ENCODE measurements at regions not wholly inside any gene's neighbourhood (a gene's known extent, or its start where the extent isn't known, plus 50 kb on each side); places are given as distances from the start of the nearest gene placed in this dataset.

DNA sequence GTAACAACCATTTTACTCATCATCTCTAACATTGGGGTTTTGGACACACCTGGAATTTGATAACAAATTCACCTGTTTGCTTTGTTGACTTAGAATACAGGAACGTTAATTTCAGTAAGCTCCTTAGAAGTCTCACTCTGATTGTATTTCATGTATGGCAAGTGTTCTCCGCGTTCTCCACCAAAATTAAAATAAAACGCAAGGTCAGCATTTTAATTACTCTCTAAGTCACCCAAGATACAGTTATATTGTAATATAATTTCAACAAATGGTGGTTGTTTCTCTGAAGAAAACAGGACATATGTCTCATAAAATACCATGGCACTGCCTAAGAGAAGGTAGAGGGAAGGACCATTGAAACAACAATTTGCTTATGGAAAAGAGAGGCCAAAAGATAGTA is 742.1 kb downstream of the LIG4 start:
- Histone ChIP-seq H3K27ac (ENCODE audit: low read depth, low read length) (no peak overlapping the region), H3K9ac (ENCODE audit: low read length) (no peak overlapping the region), H3K36me3 (ENCODE audit: control insufficient read depth in 1 of 2, insufficient read depth in 2 of 2, low read length in 2 of 2) (no peaks in the 10 kb centered on the region), H3K4me2 (ENCODE audit: low read length) (no peak overlapping the region), H3K27me3 (ENCODE audit: insufficient read depth, low read length) (no peaks in the 10 kb centered on the region), H4K20me1 (ENCODE audit: insufficient read depth) (no peaks in the 10 kb centered on the region), H3K4me1 (ENCODE audit: control insufficient read depth in 1 of 2, insufficient read depth in 2 of 2, low read length in 2 of 2) (no peaks in the 10 kb centered on the region), H2AFZ (ENCODE audit: low read depth, low read length, poor library complexity, severe bottlenecking) (no peak overlapping the region), H3K4me3 (replicated peaks in 1 of 2; ENCODE audit: low read depth in 1 of 2, low read length in 2 of 2) (no peak overlapping the region), H3K79me2 (ENCODE audit: insufficient read depth, low read length) (no peaks in the 10 kb centered on the region), H3K9me2 (ENCODE audit: insufficient read depth) (no peaks in the 10 kb centered on the region), H3K9me3 (ENCODE audit: control insufficient read depth in 1 of 2, insufficient read depth in 1 of 2, low read depth in 1 of 2, low read length in 2 of 2) (peaks cover 12 to 21% of the 10 kb centered on the region in 2 experiments; a peak in 2 of 4 replicates)
- DNase-seq (ENCODE audit: low read depth, low spot score) (no peak), ATAC-seq (no peak)
- intact Hi-C loops (cut with micrococcal nuclease) = no loop called here
- RAD21 ChIA-PET (ENCODE audit: low non-redundant PET in 1 of 2, low total read pairs in 2 of 2, uncharacterized antibody in 2 of 2, unreplicated experiment in 2 of 2) = no interaction called here
- POLR2A ChIA-PET = no interaction called here
- TF ChIP-seq SIN3A (IDR thresholded peaks at IDR 0.05; ENCODE audit: low read depth) (no peak), CEBPB (IDR thresholded peaks at IDR 0.05; ENCODE audit: low read depth) (no peak), SRF (IDR thresholded peaks at IDR 0.05; ENCODE audit: low read depth) (no peak), ELF1 (IDR thresholded peaks at IDR 0.05; ENCODE audit: borderline replicate concordance, low read depth) (no peak), EZH2phosphoT487 (IDR thresholded peaks at IDR 0.05; ENCODE audit: borderline replicate concordance) (no peak), SP1 (IDR thresholded peaks at IDR 0.05; ENCODE audit: low read depth) (no peak), POLR2A (IDR thresholded peaks at IDR 0.05; ENCODE audit: borderline replicate concordance, extremely low read depth, insufficient read depth, insufficient read length) (no peak), EGR1 (IDR thresholded peaks at IDR 0.05; ENCODE audit: low read depth) (no peak)
- CTCF ChIA-PET = no interaction called here
- no TSS peak for BruUV-seq (replicated peaks)

- Histone ChIP-seq H3K9ac (ENCODE audit: low read length) (no peak overlapping the region), H4K20me1 (ENCODE audit: insufficient read depth) (no peaks in the 10 kb centered on the region), H3K4me1 (ENCODE audit: control insufficient read depth in 1 of 2, insufficient read depth in 2 of 2, low read length in 2 of 2) (no peaks in the 10 kb centered on the region), H3K27me3 (ENCODE audit: insufficient read depth, low read length) (no peaks in the 10 kb centered on the region), H3K79me2 (ENCODE audit: insufficient read depth, low read length) (no peaks in the 10 kb centered on the region), H3K27ac (ENCODE audit: low read depth, low read length) (no peak overlapping the region), H2AFZ (ENCODE audit: low read depth, low read length, poor library complexity, severe bottlenecking) (no peak overlapping the region), H3K9me2 (ENCODE audit: insufficient read depth) (no peaks in the 10 kb centered on the region), H3K36me3 (ENCODE audit: control insufficient read depth in 1 of 2, insufficient read depth in 2 of 2, low read length in 2 of 2) (no peaks in the 10 kb centered on the region), H3K4me2 (ENCODE audit: low read length) (no peak overlapping the region), H3K9me3 (ENCODE audit: control insufficient read depth in 1 of 2, insufficient read depth in 1 of 2, low read depth in 1 of 2, low read length in 2 of 2) (peaks cover 6 to 7% of the 10 kb centered on the region in 2 experiments; a peak in 2 of 4 replicates), H3K4me3 (replicated peaks in 1 of 2; ENCODE audit: low read depth in 1 of 2, low read length in 2 of 2) (no peak overlapping the region)
- ChIA-PET RAD21 (ENCODE audit: low non-redundant PET in 1 of 2, low total read pairs in 2 of 2, uncharacterized antibody in 2 of 2, unreplicated experiment in 2 of 2) (no interaction called here), POLR2A (no interaction called here), CTCF (no interaction called here)
- intact Hi-C loops (cut with micrococcal nuclease) = no loop called here
- TF ChIP-seq EZH2 (IDR thresholded peaks at IDR 0.05) (no peak), SIN3A (IDR thresholded peaks at IDR 0.05; ENCODE audit: low read depth) (no peak), POLR2A (IDR thresholded peaks at IDR 0.05; ENCODE audit: borderline replicate concordance, extremely low read depth, insufficient read depth, insufficient read length) (no peak), EGR1 (IDR thresholded peaks at IDR 0.05; ENCODE audit: low read depth) (no peak), REST (IDR thresholded peaks at IDR 0.05; ENCODE audit: low read depth) (no peak), POLR2AphosphoS5 (IDR thresholded peaks at IDR 0.05; ENCODE audit: low read depth, low read length) (no peak), CEBPB (IDR thresholded peaks at IDR 0.05; ENCODE audit: low read depth) (no peak), SRF (IDR thresholded peaks at IDR 0.05; ENCODE audit: low read depth) (no peak), MAX (IDR thresholded peaks at IDR 0.05) (no peak), FOSL1 (IDR thresholded peaks at IDR 0.05; ENCODE audit: low read depth) (no peak), ZNF274 (IDR thresholded peaks at IDR 0.05; ENCODE audit: low read depth, low read length) (no peak), TCF7L2 (IDR thresholded peaks at IDR 0.05; ENCODE audit: borderline replicate concordance, extremely low read depth, insufficient read depth, insufficient read length) (no peak)
- TF ChIP-seq, protein P1, sequence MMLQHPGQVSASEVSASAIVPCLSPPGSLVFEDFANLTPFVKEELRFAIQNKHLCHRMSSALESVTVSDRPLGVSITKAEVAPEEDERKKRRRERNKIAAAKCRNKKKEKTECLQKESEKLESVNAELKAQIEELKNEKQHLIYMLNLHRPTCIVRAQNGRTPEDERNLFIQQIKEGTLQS (IDR thresholded peaks at IDR 0.05) = no peak
- DNase-seq (ENCODE audit: low read depth, low spot score) = no peak
- no peak for ATAC-seq
- no TSS peak for BruUV-seq (replicated peaks)
These were observed 748.8 kb downstream of the LIG4 start for GRCh38 chr13:107466326-107467099.
